Left ventricle myocardium inferior (tissue), 1 donor: ENCODE measurements at regions not wholly inside any gene's neighbourhood (a gene's known extent, or its start where the extent isn't known, plus 50 kb on each side); places are given as distances from the start of the nearest gene placed in this dataset.

Experiments
- DNase-seq: peaks from one replicate; pipeline ENCODE4 v3.0.0-alpha.2; 2020
- H3K27ac ChIP-seq: fragments of 200-600 bp; replicated peaks from 2 replicates; pipeline ENCODE4 v1.8.0; 2021
- H3K27me3 ChIP-seq: fragments of 200-600 bp; 2 replicates; pipeline ENCODE4 v1.8.0; 2021; ENCODE audit warnings: low read depth
- H3K36me3 ChIP-seq: fragments of 200-600 bp; 2 replicates; pipeline ENCODE4 v1.8.0; 2021
- H3K4me1 ChIP-seq: fragments of 200-600 bp; 2 replicates; pipeline ENCODE4 v1.8.0; 2021
- H3K4me3 ChIP-seq: fragments of 200-600 bp; 2 replicates; pipeline ENCODE4 v1.8.0; 2021; ENCODE audit warnings: mild to moderate bottlenecking, moderate library complexity
- H3K9me3 ChIP-seq: fragments of 200-600 bp; replicated peaks from 2 replicates; pipeline ENCODE4 v1.8.0; 2021
- intact Hi-C: fragments of 100-400 bp; cut with micrococcal nuclease; formaldehyde crosslinking; loops from one replicate; pipeline ENCODE4 v1.11.0; 2022
- TF ChIP-seq, protein P1 (sequence below): fragments of 200-600 bp; IDR thresholded peaks from 2 replicates; pipeline ENCODE4 v1.8.0; 2021; ENCODE audit warnings: antibody characterized with exemption, mild to moderate bottlenecking, borderline replicate concordance
- donor health status: DM: no; HTN: yes; CAD: no; lungs with severe emphysema.

DNA sequence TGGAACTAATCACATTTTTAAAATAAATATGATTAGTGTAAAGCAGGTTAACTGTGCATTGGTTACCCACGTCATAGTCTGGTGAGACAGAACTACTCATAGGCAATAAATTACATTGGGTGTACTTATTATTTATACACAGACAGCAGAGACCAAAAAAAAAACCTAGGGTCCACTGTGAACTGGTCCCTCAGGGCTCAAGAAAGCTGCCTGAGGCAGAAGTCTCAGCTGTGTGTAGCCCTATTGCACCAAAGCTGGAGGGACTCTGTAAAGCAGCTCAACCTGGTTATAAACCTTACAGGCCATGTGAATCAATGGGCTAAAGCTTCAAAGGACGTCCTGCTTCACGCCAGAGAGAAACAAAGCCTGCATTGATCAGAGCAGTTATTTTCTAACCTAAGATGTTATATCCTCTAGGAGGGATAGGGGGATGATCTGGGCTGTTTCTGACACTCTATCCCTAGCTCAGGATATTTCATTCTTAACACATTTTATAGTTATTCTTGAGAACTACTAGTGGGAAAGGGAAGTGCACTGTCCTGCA lies 432.2 kb upstream of the ANO3 start:
- no peaks in the 10 kb centered on the region for H3K4me1 ChIP-seq
- H3K36me3 ChIP-seq = no peaks in the 10 kb centered on the region
- intact Hi-C loops = no loop called here
- no peak for DNase-seq
- no peaks in the 10 kb centered on the region for H3K9me3 ChIP-seq
- TF ChIP-seq, protein P1, sequence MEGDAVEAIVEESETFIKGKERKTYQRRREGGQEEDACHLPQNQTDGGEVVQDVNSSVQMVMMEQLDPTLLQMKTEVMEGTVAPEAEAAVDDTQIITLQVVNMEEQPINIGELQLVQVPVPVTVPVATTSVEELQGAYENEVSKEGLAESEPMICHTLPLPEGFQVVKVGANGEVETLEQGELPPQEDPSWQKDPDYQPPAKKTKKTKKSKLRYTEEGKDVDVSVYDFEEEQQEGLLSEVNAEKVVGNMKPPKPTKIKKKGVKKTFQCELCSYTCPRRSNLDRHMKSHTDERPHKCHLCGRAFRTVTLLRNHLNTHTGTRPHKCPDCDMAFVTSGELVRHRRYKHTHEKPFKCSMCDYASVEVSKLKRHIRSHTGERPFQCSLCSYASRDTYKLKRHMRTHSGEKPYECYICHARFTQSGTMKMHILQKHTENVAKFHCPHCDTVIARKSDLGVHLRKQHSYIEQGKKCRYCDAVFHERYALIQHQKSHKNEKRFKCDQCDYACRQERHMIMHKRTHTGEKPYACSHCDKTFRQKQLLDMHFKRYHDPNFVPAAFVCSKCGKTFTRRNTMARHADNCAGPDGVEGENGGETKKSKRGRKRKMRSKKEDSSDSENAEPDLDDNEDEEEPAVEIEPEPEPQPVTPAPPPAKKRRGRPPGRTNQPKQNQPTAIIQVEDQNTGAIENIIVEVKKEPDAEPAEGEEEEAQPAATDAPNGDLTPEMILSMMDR = no peak
- H3K4me3 ChIP-seq = no peak overlapping the region
- H3K27ac ChIP-seq = no peak overlapping the region
- no peaks in the 10 kb centered on the region for H3K27me3 ChIP-seq

DNA sequence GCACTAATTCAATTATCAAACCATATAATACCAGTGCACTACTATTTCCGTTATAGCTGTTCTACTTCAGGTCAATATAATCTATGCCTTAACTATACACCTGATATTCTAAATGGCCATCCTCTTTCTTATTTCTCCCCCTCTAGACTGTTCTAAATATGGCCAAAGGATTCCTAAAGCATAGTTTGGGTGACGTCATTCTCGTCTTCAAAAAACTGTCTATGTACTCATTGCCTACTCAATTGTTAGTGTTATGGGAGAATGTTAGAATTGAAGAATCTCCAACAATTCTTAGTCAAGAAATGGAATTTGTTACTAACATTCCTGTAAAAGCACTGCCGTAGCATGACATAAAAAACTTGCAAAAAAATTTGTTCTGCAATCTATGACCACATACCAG lies 431.1 kb upstream of the ANO3 start:
- H3K9me3 ChIP-seq = no peaks in the 10 kb centered on the region
- no peak for DNase-seq
- H3K27ac ChIP-seq = no peak overlapping the region

DNA sequence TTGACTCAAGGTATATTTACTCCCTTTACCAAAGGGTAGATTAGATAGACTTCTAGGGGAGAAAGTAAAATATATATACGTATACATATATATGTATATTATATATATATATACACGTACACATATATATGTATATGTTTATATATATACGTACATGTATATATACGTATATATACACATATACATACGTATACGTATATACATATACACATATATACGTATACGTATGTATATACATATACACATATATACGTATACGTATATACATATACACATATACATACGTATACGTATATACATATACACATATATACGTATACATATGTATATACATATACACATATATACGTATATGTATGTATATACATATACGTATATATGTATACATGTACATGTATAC lies 430.5 kb upstream of the ANO3 start:
- no peaks in the 10 kb centered on the region for H3K9me3 ChIP-seq
- no peaks in the 10 kb centered on the region for H3K36me3 ChIP-seq
- no peaks in the 10 kb centered on the region for H3K4me1 ChIP-seq
- TF ChIP-seq, protein P1 = no peak
- H3K27ac ChIP-seq = no peak overlapping the region
- H3K4me3 ChIP-seq = no peak overlapping the region
- intact Hi-C loops = no loop called here
- no peaks in the 10 kb centered on the region for H3K27me3 ChIP-seq
- DNase-seq = no peak

More for the DNA sequence above, 431.1 kb upstream of the ANO3 start:
- intact Hi-C loops = no loop called here
- no peak overlapping the region for H3K4me3 ChIP-seq
- H3K4me1 ChIP-seq = no peaks in the 10 kb centered on the region
- TF ChIP-seq, protein P1 = no peak
- no peaks in the 10 kb centered on the region for H3K27me3 ChIP-seq
- H3K36me3 ChIP-seq = no peaks in the 10 kb centered on the region

DNA sequence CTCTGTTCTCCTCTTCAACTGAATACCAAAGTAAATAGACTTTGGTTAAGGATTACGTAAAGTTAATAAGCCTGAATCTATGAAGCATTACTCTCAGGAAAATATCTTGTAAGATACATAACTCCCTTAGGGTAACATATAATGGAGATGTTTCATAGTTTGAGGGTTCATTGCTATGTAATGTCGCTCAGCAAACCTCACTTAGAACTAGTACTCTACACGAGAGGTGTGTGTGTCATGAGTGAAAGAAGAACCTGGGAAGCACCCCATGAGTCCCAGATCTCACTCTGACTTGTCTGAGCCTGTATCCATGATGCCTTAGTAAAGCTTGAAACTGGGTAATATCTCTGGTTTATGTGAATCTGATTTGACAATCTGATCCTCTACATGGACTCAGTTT lies 429.5 kb upstream of the ANO3 start:
- H3K4me1 ChIP-seq = no peaks in the 10 kb centered on the region
- TF ChIP-seq, protein P1 = no peak
- DNase-seq = no peak
- intact Hi-C loops = no loop called here
- no peak overlapping the region for H3K27ac ChIP-seq
- no peaks in the 10 kb centered on the region for H3K36me3 ChIP-seq
- H3K4me3 ChIP-seq = no peak overlapping the region
- H3K27me3 ChIP-seq = no peaks in the 10 kb centered on the region
- H3K9me3 ChIP-seq = no peaks in the 10 kb centered on the region

DNA sequence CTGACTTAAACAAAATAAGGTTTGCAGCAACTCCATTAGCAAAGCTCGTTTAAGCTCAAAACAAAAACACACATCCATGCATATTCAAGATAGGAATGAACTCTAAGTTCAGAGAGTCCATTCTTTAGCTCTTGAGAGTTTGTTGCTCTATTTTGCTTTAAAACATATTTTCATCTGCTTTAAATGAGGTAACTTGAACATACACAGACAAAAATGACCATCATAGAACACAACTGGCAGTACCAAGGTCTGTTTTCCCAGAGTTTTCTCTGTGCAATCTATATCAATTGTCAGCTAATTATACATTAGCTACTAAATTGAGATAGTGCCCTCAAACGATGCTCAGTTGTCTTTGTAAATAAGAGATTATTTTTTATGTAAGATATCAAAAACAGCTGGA lies 423.2 kb upstream of the ANO3 start:
- TF ChIP-seq, protein P1 = no peak
- no peaks in the 10 kb centered on the region for H3K27me3 ChIP-seq

More for the DNA sequence above, 423.2 kb upstream of the ANO3 start:
- intact Hi-C loops = no loop called here
- no peak for DNase-seq
- H3K4me1 ChIP-seq = no peaks in the 10 kb centered on the region
- no peak overlapping the region for H3K27ac ChIP-seq
- peaks cover 6% of the 10 kb centered on the region for H3K9me3 ChIP-seq
- H3K36me3 ChIP-seq = no peaks in the 10 kb centered on the region
- no peak overlapping the region for H3K4me3 ChIP-seq
